B cell (primary cell): ENCODE measurements at regions not wholly inside any gene's neighbourhood (a gene's known extent, or its start where the extent isn't known, plus 50 kb on each side); places are given as distances from the start of the nearest gene placed in this dataset.

Source experiments
- ATAC-seq: fragments of 200-7000 bp; cut with Tn5 transposase; one replicate; pipeline ENCODE4 v1.10.0; 2021; ENCODE audit warnings: low read depth, mild to moderate bottlenecking, moderate number of reproducible peaks, moderate library complexity
- CTCF ChIA-PET: fragments of 350-600 bp; sonication (Branson Sonifier 250); formaldehyde crosslinking; loops from one replicate; lab custom pipeline; 2021; ENCODE audit warnings: antibody characterized with exemption, inconsistent platforms; lab: Charles Lee
- POLR2A ChIA-PET: fragments of 350-600 bp; sonication (Branson Sonifier 250); formaldehyde crosslinking; loops from one replicate; lab custom pipeline; 2021; ENCODE audit warnings: antibody characterized with exemption; lab: Charles Lee
- DNase-seq: peaks from one replicate; pipeline ENCODE4 v3.0.0; 2013
- H2AFZ ChIP-seq: 2 replicates; pipeline ENCODE4 v1.6.1; 2012; ENCODE audit warnings: mild to moderate bottlenecking, low read depth, low read length; ENCODE audit not compliant: insufficient read depth, poor library complexity, severe bottlenecking
- H3K27ac ChIP-seq, 2 donors: 1 replicate in 1 of 2; 2 replicates in 1 of 2; pipeline ENCODE4 v1.5.1; 2012 to 2013; ENCODE audit warnings: low read length in 2 of 2, mild to moderate bottlenecking in 2 of 2, moderate library complexity in 1 of 2
- H3K27me3 ChIP-seq, 4 experiments: fragments of 200-600 bp in 1 of 4; sonication (generic) in 1 of 4; replicated peaks in 1 of 4; 1 replicate in 2 of 4; 2 replicates in 2 of 4; pipeline versions ENCODE4 v1.6.1 to v1.7.0; 2013 to 2016; ENCODE audit warnings: low read length in 3 of 4, mild to moderate bottlenecking in 2 of 4, mixed read lengths in 1 of 4, moderate library complexity in 1 of 4; ENCODE audit not compliant: insufficient read depth in 4 of 4, control insufficient read depth in 3 of 4; ENCODE audit errors: control extremely low read depth in 1 of 4
- H3K36me3 ChIP-seq, 2 experiments: replicated peaks in 1 of 2; 1 replicate in 1 of 2; 2 replicates in 1 of 2; pipeline versions ENCODE4 v1.6.1 to v1.7.1; 2013; ENCODE audit warnings: low read length in 1 of 2; ENCODE audit not compliant: insufficient read depth in 2 of 2, control insufficient read depth in 1 of 2; ENCODE audit errors: control extremely low read depth in 1 of 2, extremely low read depth in 1 of 2
- H3K4me1 ChIP-seq, 2 donors: fragments of 200-600 bp in 1 of 2; sonication (generic) in 1 of 2; 1 replicate in 1 of 2; 2 replicates in 1 of 2; pipeline versions ENCODE4 v1.5.1 to v1.6.1; 2013 to 2017; ENCODE audit warnings: low read length in 2 of 2; ENCODE audit not compliant: control insufficient read depth in 2 of 2, insufficient read depth in 2 of 2
- H3K4me2 ChIP-seq: replicated peaks from 2 replicates; pipeline ENCODE3; 2012; ENCODE audit warnings: mild to moderate bottlenecking, low read depth, low read length; ENCODE audit not compliant: poor library complexity, severe bottlenecking
- H3K4me3 ChIP-seq, 5 experiments: fragments of 200-600 bp in 1 of 5; sonication (generic) in 1 of 5; 1 replicate in 3 of 5; 2 replicates in 2 of 5; pipeline versions ENCODE4 v1.5.1 to v1.7.0; 2011 to 2016; ENCODE audit warnings: low read length in 4 of 5, mild to moderate bottlenecking in 4 of 5, low read depth in 2 of 5, control low read depth in 1 of 5, moderate library complexity in 1 of 5; ENCODE audit not compliant: insufficient read depth in 1 of 5; ENCODE audit errors: control extremely low read depth in 1 of 5, extremely low read depth in 1 of 5
- H3K79me2 ChIP-seq: fragments of 200-600 bp; sonication (generic); one replicate; pipeline ENCODE4 v1.6.0; 2016; ENCODE audit warnings: low read length; ENCODE audit not compliant: control insufficient read depth, insufficient read depth
- H3K9ac ChIP-seq: fragments of 200-600 bp; sonication (generic); 2 replicates; pipeline ENCODE4 v1.6.1; 2017; ENCODE audit warnings: mild to moderate bottlenecking, low read length, moderate library complexity
- H3K9me3 ChIP-seq, 3 donors: one replicate each; pipeline versions ENCODE4 v1.6.1 to v1.7.1; 2013; ENCODE audit warnings: low read length in 2 of 3; ENCODE audit not compliant: control insufficient read depth in 2 of 3, insufficient read depth in 1 of 3; ENCODE audit errors: control extremely low read depth in 1 of 3
- H4K20me1 ChIP-seq: 2 replicates; pipeline ENCODE4 v1.6.0; 2012; ENCODE audit warnings: mild to moderate bottlenecking, low read length; ENCODE audit not compliant: insufficient read depth, control insufficient read depth, poor library complexity, severe bottlenecking
- H3K27ac Mint-ChIP-seq: one replicate; pipeline ENCODE4 v1.8.0; 2021; ENCODE audit warnings: mixed read lengths
- H3K27me3 Mint-ChIP-seq: one replicate; pipeline ENCODE4 v1.8.0; 2021; ENCODE audit warnings: mixed read lengths
- H3K4me1 Mint-ChIP-seq: one replicate; pipeline ENCODE4 v1.8.0; 2021; ENCODE audit warnings: mixed read lengths
- H3K4me3 Mint-ChIP-seq: one replicate; pipeline ENCODE4 v1.8.0; 2021; ENCODE audit warnings: mixed read lengths
- H3K9me3 Mint-ChIP-seq: one replicate; pipeline ENCODE4 v1.8.0; 2022; ENCODE audit warnings: mixed read lengths; ENCODE audit not compliant: insufficient read depth
- CTCF ChIP-seq: fragments of 200-600 bp; IDR thresholded peaks from one replicate; pipeline ENCODE4 v1.8.0; 2022; ENCODE audit warnings: antibody characterized with exemption, mild to moderate bottlenecking
- EZH2 ChIP-seq: IDR thresholded peaks from 2 replicates; pipeline ENCODE4 v1.6.1; 2012; ENCODE audit warnings: borderline replicate concordance, low read depth, mild to moderate bottlenecking, moderate library complexity, low read length; ENCODE audit not compliant: insufficient read depth, poor library complexity, severe bottlenecking
- WGBS: methylation state at CpG from one replicate; pipeline ENCODE4 v1.1.5; 2013; ENCODE audit warnings: missing lambda C conversion rate; ENCODE audit not compliant: insufficient coverage; 5-methylcytosine and 5-hydroxymethylcytosine counted together
- intact Hi-C: fragments of 100-400 bp; cut with micrococcal nuclease; formaldehyde crosslinking; loops from one replicate; pipeline ENCODE4 v1.10.0; 2022

- ChIA-PET POLR2A (no interaction called here), CTCF (interaction anchor here (1.0 to 2.2 kb wide), 2 partner anchors 20 to 22 kb away, joined by 3 to 10 read pairs; no protein-coding TSS in a partner anchor)
- Histone ChIP-seq H3K36me3 (no peaks in the 10 kb centered on the region), H3K4me1 (peaks cover 24 to 25% of the 10 kb centered on the region in 2 donors), H3K27ac (no peak overlapping the region), H2AFZ (no peak overlapping the region), H3K27me3 (no peaks in the 10 kb centered on the region), H3K9me3 (no peaks in the 10 kb centered on the region), H3K4me3 (no peak overlapping the region), H3K9ac (no peak overlapping the region), H3K4me2 (no peak overlapping the region), H3K79me2 (no peaks in the 10 kb centered on the region), H4K20me1 (no peaks in the 10 kb centered on the region)
- H3K4me3 Mint-ChIP-seq = no peak overlapping the region
- no peaks in the 10 kb centered on the region for H3K9me3 Mint-ChIP-seq
- intact Hi-C loops = no loop called here
- H3K27me3 Mint-ChIP-seq = peaks cover 5% of the 10 kb centered on the region
- ATAC-seq (no peak), DNase-seq (no peak)
- no peak overlapping the region for H3K27ac Mint-ChIP-seq
- no CpG with 5 or more reads among the region's 1 CpG for WGBS
- TF ChIP-seq EZH2 (no peak), CTCF (no peak)
- H3K4me1 Mint-ChIP-seq = peaks cover 33% of the 10 kb centered on the region
Observed at GRCh38 chr4:138110815-138111214, 131.3 kb downstream of the SLC7A11 start.

- H3K4me1 ChIP-seq = no peaks in the 10 kb centered on the region
- H3K9ac ChIP-seq = no peak overlapping the region
- Mint-ChIP-seq H3K27ac (no peak overlapping the region), H3K9me3 (no peaks in the 10 kb centered on the region), H3K27me3 (peaks cover 11% of the 10 kb centered on the region), H3K4me1 (peaks cover 2% of the 10 kb centered on the region), H3K4me3 (no peak overlapping the region)
- TF ChIP-seq CTCF = no peak
- no peak for TF ChIP-seq EZH2
- DNase-seq (no peak), ATAC-seq (no peak)
- H2AFZ ChIP-seq = no peak overlapping the region
- 100% methylated on average over 2 of the region's 4 CpGs for WGBS
- H3K9me3 ChIP-seq = no peaks in the 10 kb centered on the region
- no peaks in the 10 kb centered on the region for H3K79me2 ChIP-seq
- no peaks in the 10 kb centered on the region for H3K36me3 ChIP-seq
- POLR2A ChIA-PET = no interaction called here
- no peak overlapping the region for H3K27ac ChIP-seq
- no peak overlapping the region for H3K4me3 ChIP-seq
- intact Hi-C loops = no loop called here
- H3K27me3 ChIP-seq = peaks cover 0 to 4% (median 0%) of the 10 kb centered on the region in 4 experiments
- CTCF ChIA-PET = interaction anchor here (1.9 kb wide), 1 partner anchor 13 kb away, joined by 4 read pairs; no protein-coding TSS in a partner anchor
- no peak overlapping the region for H3K4me2 ChIP-seq
- no peaks in the 10 kb centered on the region for H4K20me1 ChIP-seq
Observed at GRCh38 chr4:138107023-138107422, 135.1 kb downstream of the SLC7A11 start.
